Kidney (tissue), 13 donors: ENCODE measurements at regions not wholly inside any gene's neighbourhood (a gene's known extent, or its start where the extent isn't known, plus 50 kb on each side); places are given as distances from the start of the nearest gene placed in this dataset.

Experiments used
- DNase-seq, 5 donors: peaks; one replicate each; pipeline ENCODE4 v3.0.0-alpha.2; 2013 to 2020
- FAIRE-seq: peaks from 2 replicates; lab custom pipeline; 2012; peaks lifted over from hg19 to GRCh38; lab: Jason Lieb, UNC
- H3K27ac ChIP-seq, 2 donors: one replicate each; pipeline ENCODE4 v1.7.0; 2013; ENCODE audit warnings: low read depth in 2 of 2, low read length in 2 of 2, inconsistent platforms in 1 of 2
- H3K27me3 ChIP-seq: one replicate; pipeline ENCODE4 v1.7.1; 2013; ENCODE audit warnings: low read length, inconsistent platforms; ENCODE audit not compliant: control insufficient read depth, insufficient read depth
- H3K36me3 ChIP-seq, 3 donors: one replicate each; pipeline versions ENCODE4 v1.7.0 to v1.7.1; 2013; ENCODE audit warnings: low read length in 3 of 3, control low read depth in 1 of 3, inconsistent platforms in 1 of 3; ENCODE audit not compliant: insufficient read depth in 3 of 3, control insufficient read depth in 2 of 3
- H3K4me1 ChIP-seq, 3 donors: one replicate each; pipeline versions ENCODE4 v1.7.0 to v1.7.1; 2013; ENCODE audit warnings: low read length in 3 of 3, inconsistent platforms in 1 of 3, low read depth in 1 of 3; ENCODE audit not compliant: control insufficient read depth in 2 of 3, insufficient read depth in 2 of 3
- H3K4me3 ChIP-seq, 3 donors: one replicate each; pipeline versions ENCODE4 v1.7.0 to v1.8.1; 2013; ENCODE audit warnings: low read length in 3 of 3, control low read depth in 1 of 3, inconsistent platforms in 1 of 3
- H3K9ac ChIP-seq, 3 donors: one replicate each; pipeline versions ENCODE4 v1.7.0 to v1.7.1; 2013; ENCODE audit warnings: low read length in 3 of 3, control low read depth in 1 of 3, inconsistent platforms in 1 of 3
- H3K9me3 ChIP-seq, 3 donors: one replicate each; pipeline versions ENCODE4 v1.7.0 to v1.7.1; 2013; ENCODE audit warnings: low read length in 3 of 3, control low read depth in 1 of 3, inconsistent platforms in 1 of 3; ENCODE audit not compliant: control insufficient read depth in 2 of 3, insufficient read depth in 1 of 3
- intact Hi-C: fragments of 100-400 bp; cut with DNase I; formaldehyde crosslinking; loops from one replicate; pipeline ENCODE4 v1.11.1; 2022
- TF ChIP-seq, protein P1 (sequence below): IDR thresholded peaks from 3 replicates; pipeline ENCODE4 v1.5.1; 2012; ENCODE audit warnings: mild to moderate bottlenecking, moderate library complexity, borderline replicate concordance; ENCODE audit not compliant: insufficient read depth; ENCODE audit errors: extremely low read depth
- donor health status: control.
- donor health status: control.
- donor health status: control.
- donor health status: control.
- donor health status: control.
- donor health status: DM: yes; HTN: yes; CAD: no.
- donor health status: Normal renal cell carcinoma (clear cell type).

GRCh38 chr2:8344144-8345097 lies 337.4 kb upstream of the ID2 start:
- FAIRE-seq, result no peak
- TF ChIP-seq, protein P1, sequence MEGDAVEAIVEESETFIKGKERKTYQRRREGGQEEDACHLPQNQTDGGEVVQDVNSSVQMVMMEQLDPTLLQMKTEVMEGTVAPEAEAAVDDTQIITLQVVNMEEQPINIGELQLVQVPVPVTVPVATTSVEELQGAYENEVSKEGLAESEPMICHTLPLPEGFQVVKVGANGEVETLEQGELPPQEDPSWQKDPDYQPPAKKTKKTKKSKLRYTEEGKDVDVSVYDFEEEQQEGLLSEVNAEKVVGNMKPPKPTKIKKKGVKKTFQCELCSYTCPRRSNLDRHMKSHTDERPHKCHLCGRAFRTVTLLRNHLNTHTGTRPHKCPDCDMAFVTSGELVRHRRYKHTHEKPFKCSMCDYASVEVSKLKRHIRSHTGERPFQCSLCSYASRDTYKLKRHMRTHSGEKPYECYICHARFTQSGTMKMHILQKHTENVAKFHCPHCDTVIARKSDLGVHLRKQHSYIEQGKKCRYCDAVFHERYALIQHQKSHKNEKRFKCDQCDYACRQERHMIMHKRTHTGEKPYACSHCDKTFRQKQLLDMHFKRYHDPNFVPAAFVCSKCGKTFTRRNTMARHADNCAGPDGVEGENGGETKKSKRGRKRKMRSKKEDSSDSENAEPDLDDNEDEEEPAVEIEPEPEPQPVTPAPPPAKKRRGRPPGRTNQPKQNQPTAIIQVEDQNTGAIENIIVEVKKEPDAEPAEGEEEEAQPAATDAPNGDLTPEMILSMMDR, result no peak

DNA sequence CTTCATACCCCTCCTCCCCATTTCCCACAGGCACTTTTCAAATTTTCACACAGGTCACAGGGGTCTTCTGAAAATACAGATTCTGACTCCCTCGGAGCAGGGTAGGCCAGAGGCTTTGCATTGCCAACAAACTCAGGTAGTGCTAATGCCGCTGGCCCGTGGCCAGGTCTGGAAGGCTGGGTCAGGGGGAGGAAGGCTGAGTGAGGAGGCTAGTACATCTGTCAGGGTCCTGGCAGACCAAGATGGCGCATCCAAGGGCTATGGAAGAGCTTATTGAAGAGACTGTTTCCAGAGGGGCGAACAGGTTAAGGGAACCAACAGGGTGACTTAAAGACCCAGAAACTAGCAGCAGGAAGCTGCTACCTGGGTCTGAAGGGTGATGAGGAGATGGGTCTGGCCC lies 336.7 kb upstream of the ID2 start:
- TF ChIP-seq, protein P1, result no peak
- H3K9me3 ChIP-seq, result no peaks in the 10 kb centered on the region
- DNase-seq (no peak), FAIRE-seq (no peak)
- H3K4me1 ChIP-seq, result no peaks in the 10 kb centered on the region
- H3K27me3 ChIP-seq, result no peaks in the 10 kb centered on the region
- no peak overlapping the region for H3K9ac ChIP-seq
- no peak overlapping the region for H3K27ac ChIP-seq
- intact Hi-C loops, result no loop called here
- H3K4me3 ChIP-seq, result no peak overlapping the region
- H3K36me3 ChIP-seq, result no peaks in the 10 kb centered on the region

More at GRCh38 chr2:8344144-8345097, 337.4 kb upstream of the ID2 start:
- Histone ChIP-seq H3K27me3 (no peaks in the 10 kb centered on the region), H3K9ac (no peak overlapping the region), H3K4me1 (no peaks in the 10 kb centered on the region), H3K9me3 (no peaks in the 10 kb centered on the region), H3K4me3 (no peak overlapping the region), H3K36me3 (no peaks in the 10 kb centered on the region), H3K27ac (no peak overlapping the region)
- DNase-seq, result no peak
- intact Hi-C loops, result no loop called here

DNA sequence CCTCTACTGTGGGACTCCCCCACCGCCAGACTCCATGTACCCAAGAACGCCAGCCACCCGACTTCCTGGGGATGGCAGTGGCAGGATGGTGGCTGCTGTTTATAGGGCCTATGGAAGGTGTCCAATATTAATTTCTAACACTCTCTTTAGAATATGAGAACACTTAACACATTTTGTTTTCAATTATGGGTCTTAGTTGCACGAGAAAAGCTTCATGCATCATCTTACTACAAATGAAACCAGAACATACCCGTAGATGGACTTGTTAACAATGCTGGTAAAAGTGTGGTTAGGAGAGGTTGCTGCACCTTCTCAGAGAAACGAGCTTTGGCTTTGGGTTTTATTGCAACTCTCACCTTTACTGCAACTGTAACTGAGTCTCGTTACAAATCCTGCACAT lies 335.6 kb upstream of the ID2 start:
- no peak for DNase-seq
- no peaks in the 10 kb centered on the region for H3K27me3 ChIP-seq
- no peak overlapping the region for H3K4me3 ChIP-seq
- intact Hi-C loops, result no loop called here
- no peak for FAIRE-seq
- TF ChIP-seq, protein P1, result no peak
- no peaks in the 10 kb centered on the region for H3K9me3 ChIP-seq
- no peaks in the 10 kb centered on the region for H3K4me1 ChIP-seq
- H3K36me3 ChIP-seq, result no peaks in the 10 kb centered on the region
- H3K9ac ChIP-seq, result no peak overlapping the region
- no peak overlapping the region for H3K27ac ChIP-seq
